ENCODE measurements at regions not wholly inside any gene's neighbourhood (a gene's known extent, or its start where the extent isn't known, plus 50 kb on each side); places are given as distances from the start of the nearest gene placed in this dataset.

DNA sequence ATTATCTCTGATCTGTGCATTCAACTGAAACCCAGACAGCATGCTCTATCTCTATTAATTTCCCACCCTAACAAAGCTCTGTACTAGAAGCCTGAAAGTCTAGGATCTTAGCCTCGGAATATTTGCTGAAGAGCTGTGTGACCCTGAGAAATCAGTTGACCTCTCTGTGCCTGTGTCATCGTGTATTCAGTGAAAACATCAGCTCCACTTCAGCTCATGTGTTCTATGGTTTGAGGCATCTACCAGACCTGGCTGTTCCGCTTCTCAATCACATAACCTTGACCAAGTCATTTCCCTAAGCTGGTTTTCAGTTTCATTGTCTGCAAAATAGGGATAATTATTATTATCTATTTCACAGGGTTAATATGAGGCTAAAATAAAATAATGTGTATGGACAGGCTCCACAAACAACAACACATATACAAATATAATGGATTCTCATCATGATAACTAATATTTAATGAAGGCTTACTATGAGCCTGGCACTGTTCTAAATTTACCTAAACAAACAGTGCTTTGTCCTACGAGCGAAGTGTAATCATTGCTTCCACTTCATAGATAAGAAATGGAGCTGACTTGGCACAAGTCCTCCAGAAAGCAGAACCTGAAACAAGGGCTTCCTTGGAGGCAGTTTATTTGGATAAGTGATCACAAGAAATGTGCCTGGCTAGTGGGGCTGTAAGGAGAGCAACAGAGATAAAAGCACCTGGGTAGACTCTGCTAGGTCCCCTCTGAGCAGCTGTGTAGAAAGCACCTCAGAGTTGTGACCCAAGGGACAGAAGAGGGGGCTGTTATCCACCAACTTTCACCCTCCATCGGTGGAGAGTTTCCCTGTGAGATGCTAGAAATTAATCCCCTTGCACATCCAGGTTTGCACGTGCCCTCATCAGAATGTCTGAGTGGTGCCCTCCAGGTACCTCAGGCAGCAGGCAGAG lies 356.9 kb downstream of the RAB28 start:
- DNase-seq (ENCODE audit: low read depth): no peak

DNA sequence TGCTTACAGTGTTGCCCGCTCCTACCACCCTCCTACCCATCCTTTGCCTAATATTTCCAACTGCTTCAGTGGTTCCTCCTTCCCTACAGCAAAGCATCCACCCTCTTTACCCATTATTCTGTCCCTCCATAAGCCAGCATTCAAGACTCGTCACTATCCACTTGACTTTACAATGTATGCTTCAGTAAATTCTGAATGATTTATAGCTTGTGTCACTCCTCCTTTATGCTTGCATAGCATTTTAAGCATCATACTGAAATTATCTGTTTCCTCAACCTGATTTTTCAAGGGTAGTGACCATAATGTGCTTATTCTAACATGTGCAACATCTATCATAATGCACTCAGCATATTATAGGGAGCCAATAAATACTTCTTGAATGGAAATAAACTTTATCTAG lies 365.5 kb downstream of the RAB28 start:
- DNase-seq (ENCODE audit: low read depth): no peak

DNA sequence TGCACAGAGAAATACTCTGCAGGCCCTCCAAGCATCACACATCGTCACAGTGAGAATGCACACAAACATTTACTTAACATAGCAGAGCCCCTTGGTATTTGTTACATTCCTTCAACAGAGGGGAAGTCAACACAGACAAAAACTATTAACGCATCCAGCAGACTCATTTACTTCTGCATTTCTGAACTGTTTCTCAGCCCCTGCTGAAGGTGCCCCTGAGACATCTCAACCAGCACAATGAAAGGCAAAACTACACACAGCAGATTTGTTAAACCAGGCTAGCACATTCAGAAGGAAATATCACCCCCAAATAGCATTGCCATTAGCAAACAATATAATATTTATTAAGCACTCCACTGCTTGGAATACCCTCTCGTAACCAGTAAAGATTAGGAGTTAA lies 367.0 kb downstream of the RAB28 start:
- DNase-seq (ENCODE audit: low read depth): no peak

DNA sequence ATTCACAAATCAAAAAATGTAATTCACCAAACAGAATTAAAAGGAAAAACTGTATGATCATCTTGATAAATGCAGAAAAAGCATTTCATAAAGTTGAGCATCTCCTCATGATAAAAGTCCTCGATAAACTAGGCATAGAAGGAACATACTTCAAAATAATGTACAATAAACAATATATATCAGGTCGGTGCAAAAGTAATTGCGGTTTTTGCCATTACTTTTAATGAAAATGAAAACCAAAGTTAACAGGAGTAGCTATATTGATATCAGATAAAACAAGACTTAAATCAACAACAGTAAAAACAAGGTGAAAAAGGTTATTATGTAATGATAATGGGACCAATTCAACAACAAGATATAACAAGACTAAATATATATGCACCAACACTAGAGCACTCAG lies 372.1 kb downstream of the RAB28 start:
- no peak for DNase-seq (ENCODE audit: low read depth)

DNA sequence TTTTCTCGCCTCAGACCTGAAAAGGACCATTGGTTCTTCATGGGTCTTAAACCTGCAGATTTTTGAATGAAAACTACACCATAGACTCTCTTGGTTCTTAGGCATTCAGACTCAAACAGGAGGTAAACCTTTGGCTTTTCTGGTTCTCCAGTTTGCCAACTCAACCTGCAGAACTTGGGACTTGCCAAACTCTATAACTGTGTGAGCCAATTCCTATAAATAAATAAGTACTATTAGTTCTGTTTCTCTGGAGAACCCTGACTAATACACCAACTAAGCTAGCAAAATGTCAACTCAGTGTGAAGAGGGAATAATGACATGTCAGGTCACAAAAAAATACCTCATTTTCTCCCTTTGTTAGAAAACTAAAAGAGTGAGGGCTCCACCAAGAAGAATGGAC lies 374.6 kb downstream of the RAB28 start:
- DNase-seq (ENCODE audit: low read depth): no peak

DNA sequence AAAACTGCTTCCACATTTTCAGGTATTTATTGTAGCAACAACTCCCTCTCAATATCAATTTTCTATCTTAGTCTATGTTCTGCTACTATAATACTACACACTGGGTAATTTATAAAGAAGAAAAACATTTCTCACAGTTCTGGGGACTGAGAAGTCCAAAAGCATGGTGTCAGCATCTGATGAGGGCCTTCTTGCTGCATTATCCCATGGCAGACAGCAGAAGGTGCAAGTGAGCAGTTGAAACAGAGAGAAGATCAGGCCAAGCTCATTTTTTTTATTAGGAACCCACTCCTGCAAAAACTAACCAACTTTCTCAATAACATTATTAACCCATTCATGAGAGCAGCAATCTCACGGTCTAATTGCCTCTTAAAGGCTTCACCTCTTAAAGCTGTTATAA lies 376.0 kb downstream of the RAB28 start:
- no peak for DNase-seq (ENCODE audit: low read depth)

DNA sequence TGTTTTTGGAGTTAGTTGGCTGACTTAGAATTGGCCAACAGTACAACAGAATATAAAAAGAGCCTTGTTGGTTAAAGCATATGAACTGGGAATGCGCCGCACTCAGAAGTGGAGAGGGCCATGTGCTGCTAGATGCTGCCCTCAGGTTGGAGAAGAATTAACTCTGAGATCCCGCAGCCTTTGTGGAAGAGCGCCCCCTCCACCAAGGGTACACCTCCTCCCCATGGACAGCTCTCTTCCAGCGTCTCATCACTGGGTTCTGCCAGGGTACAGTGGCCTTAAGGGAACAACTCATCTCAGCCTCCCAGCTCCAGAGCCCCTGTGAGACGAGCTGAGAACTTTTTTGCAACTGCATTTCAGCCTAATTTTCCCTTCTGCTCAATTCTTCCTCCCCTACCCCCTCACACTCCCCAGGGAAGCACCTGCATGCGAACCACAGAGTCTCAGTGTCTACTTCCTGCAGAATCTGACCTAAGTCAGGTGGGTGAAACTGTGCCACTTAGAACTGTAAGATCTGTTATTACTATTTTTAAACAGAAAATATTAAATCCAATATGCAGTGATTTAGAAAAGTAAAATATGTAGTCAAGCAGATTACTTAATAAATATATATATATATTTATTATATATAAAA lies 380.6 kb downstream of the RAB28 start:
- DNase-seq (ENCODE audit: low read depth): no peak

DNA sequence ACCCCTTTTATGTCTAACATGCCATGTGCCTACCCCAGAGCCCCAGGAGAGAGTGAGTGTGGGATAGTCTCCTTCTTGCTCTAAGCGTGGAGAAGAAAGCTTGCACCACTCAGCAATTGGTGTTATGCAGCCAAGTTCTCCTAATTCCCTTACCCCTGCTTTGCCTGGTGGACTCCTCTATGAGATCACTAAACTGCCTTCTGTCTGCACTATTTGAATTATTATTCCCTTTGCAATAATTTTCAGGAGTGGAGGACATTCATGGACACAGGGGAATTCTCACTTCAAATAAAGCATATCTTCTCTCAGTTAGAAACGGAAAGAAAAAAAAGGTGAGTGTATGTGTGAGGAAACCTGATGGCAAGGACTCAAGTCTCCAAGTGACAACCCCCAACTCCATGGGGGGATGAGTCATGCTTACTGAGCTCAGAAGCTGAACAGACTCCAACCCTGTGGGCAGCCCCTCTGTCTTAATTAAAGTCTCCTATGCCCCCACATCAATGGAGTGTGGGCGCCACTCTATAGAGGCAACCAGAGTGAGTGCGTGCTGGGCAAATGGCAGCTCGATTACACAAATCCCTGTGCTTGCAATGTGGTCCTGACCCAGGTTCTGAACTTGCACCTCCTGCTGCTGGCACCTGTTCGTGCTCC lies 381.9 kb downstream of the RAB28 start:
- no peak for DNase-seq (ENCODE audit: low read depth)

DNA sequence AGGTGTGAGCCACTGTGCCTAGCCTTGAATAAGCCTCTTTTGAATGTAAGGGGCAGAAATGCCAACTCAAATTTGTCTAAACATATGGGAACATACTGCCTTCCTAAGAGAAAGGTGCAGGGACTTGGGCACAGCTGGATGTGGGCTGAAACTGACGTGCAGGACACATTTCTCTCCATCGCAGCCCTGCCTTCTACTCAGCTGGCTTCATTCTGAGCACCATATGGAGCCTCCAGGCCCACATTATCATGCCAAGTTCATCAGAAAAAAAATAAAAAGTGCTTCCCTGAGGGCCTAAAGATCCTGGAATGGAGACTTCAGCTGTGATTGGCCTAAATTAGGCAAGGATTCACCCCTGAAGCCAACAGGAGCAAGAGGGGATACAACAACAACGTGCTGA lies 386.2 kb downstream of the RAB28 start:
- DNase-seq (ENCODE audit: low read depth): no peak

DNA sequence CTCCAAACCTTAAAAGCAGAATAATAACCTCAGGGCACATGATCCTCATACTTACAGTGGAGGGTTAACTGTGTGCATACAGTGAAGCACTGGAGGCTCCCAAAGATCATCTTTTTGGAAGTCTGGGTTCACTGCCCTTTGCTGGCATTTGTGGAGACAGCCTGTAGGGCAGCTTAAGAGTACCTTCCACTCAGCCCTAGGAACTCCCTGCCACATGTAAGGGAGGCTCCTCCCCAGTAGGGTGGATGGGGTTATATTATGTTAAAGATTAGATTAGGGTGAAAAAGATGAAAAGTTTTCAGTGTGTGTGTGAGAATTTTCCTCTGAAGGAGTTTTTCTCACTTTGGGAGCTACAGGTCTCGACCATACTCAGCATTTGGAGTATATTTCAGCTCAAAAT lies 388.4 kb downstream of the RAB28 start:
- DNase-seq (ENCODE audit: low read depth): no peak

DNA sequence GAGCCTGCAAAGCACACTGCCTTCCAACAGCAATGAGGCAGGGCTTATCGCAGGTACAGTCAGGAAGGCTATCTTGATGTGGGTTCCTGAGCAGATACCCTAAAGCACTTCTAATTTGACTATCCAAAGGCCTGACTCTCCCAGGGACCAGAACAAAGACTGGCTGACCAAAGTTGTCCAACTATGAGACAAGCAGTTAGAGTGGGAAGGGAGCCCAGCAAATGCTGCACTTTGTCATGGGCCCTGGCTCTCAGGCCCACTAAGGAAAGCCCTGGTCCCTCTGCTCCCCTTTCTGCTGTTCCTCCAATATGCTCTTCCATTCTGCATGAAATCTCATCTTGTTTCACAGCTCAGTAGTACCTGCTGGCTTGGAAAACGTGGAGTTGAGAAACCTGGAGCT lies 391.0 kb downstream of the RAB28 start:
- DNase-seq (ENCODE audit: low read depth): no peak

DNA sequence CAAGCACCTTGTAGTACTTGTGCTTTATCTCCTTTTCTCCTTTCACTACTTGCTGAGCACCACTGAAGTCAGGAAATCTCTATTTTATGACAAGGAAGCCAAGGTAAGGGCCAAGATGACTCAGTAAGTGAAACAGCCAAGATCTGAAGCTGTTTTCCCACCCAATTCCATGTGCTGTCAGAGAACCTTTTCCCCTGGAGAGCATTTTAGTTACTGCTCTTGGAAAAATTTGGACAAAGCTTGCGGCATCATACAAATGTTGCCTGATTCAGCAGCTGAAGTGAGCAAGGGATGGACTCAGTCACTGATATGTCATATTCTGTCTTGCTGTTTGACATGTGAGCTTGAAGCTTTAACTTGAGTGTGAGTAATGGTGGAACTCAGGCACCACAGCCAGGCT lies 391.4 kb downstream of the RAB28 start:
- DNase-seq (ENCODE audit: low read depth): no peak

DNA sequence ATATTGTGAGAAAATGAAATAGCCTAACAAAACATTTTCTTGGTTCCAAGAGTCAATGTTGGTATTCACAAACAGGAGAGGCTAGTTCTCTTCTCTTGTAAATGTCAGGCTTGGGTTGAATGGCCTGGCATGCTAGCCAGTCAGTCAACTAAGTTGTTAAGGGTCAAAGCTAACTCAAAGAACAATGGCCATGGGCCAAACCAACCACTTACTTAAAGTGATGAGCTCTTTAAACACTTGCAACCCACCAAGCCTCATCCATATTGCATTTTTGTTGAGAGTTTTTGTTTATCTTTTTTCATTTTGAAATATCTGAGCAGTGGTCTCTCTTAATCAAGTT lies 394.5 kb downstream of the RAB28 start:
- no peak for DNase-seq (ENCODE audit: low read depth)

DNA sequence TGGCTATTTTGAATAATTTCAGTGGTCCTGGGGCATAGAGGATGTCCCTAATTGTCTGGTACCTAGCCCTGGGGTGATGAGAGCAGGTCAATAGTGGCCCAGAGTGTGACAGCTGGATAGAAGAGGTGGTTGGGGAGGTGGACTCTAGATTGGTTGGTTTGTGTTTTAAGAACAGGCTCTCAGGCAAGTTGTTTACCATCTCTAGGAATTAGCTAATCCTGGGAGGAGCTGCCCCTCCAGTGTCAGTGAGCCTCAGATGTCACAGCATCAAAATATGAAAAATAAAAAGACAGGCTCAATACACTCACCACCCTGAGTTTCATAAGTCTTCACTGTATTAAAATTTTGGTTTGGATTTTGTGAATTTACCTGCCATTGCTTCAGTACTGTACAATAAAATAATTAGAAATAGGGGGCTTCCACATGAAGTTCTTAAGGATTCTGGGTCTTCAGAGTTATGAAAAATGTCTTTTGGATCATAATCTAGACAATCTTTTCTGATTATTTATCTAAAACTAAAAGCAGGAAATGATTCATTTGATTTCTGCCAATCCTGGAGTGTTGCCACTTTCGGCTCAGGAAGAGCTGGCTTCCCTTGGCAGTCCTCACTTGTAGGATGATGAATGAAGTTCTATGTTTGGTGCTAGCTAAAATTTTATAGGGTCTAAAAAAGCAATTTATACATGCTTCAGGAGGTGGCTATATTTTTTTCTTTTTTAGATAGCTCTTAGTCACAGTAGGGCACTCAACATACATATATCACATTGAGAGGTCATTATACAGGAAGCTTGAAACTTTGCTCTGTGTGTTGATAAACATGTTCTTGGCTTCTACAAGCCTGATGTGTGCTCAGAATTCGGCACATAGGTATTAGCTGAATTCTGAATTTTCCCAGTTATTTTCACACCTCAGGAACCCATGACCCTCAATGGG lies 395.1 kb downstream of the RAB28 start:
- DNase-seq (ENCODE audit: low read depth): no peak

DNA sequence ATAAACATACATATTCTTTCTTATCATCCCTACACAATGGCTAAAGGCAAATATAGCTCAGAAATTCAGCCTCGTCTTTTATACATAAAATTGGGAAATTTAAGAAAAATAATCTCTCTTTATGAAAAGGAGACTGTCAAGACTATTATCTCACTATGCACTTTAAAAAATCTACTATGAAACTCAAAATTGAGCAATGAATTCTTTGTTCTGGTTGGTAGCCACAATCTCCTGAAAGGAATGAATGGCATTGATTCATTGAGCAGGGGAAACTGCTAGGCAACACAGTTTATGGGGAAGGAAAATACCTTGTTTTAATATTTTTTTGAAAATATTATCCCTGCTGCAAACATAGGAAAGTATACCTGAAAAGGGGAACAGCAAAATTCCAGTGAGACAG lies 397.1 kb downstream of the RAB28 start:
- DNase-seq (ENCODE audit: low read depth): no peak

DNA sequence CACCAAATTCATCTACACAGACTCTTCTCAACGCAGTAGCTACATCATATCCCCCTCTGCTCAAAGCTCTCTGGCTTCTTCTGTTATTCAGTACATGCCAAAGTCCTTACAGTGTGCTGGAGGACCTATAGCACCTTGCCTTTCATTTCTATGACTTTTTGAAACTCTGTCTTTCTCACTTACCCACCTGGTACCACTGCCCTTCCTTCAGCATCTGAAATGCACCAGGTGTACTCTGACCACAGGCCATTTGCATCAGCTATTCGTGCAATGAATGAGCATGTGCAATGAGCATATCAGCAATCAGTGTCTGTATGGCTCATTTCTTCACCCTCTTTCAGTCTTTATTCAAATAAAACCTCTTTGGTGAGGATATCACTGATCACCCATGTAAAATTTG lies 399.9 kb downstream of the RAB28 start:
- DNase-seq (ENCODE audit: low read depth): no peak

DNA sequence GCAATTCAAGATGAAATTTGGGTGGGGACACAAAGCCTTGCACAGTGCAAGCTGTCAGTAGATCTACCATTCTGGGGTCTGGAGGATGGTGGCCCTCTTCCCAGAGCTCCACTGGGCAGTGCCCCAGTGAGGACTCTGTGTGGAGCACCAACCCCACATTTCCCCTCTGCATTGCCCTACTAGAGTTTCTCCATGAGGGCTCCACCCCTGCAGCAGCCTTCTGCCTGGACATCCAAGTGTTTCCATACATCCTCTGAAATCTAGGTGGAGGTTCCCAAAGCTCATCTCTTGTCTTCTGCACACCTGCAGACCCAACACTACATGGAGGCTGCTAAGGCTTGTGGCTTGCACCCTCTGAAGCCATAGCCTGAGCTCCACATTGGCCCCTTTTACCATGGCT lies 402.3 kb downstream of the RAB28 start:
- DNase-seq (ENCODE audit: low read depth): no peak

DNA sequence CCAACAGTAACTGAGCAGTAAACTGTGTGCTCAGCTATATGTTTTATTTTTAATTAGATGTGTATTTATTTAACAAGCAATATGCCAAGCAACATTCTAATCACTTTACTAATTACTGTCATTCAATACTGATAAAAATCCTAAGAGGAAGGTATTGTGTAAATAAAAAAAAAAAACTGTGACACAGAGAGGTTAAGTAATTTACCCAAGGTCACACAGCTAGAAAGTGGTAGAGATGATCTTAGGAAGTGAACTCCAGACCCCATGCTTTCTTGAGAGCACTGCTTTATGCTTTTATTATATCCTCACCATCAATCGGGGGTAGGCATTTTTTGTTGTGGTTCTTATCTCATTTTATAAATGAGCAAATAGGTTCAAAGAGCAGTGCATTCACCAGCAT lies 417.1 kb downstream of the RAB28 start:
- no peak for DNase-seq (ENCODE audit: low read depth)

DNA sequence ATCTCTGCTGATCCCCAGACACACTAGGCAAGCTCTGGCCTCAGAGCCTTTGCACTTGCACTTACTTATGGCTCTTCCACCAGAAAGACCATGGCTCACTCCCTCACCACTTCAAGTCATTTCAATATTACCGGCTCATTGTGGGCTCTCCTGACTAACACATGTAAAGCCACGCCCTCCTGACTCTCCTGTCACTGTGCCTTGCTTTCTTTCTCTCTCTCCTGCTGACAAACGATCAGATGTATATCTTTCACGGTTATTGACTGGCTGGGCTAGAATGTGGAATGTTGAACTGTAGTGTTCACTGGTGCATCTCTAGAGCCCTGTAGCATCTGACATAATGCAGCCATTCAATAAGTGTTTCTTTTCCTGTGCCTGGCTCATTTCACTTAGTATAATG lies 425.1 kb downstream of the RAB28 start:
- DNase-seq (ENCODE audit: low read depth): no peak

DNA sequence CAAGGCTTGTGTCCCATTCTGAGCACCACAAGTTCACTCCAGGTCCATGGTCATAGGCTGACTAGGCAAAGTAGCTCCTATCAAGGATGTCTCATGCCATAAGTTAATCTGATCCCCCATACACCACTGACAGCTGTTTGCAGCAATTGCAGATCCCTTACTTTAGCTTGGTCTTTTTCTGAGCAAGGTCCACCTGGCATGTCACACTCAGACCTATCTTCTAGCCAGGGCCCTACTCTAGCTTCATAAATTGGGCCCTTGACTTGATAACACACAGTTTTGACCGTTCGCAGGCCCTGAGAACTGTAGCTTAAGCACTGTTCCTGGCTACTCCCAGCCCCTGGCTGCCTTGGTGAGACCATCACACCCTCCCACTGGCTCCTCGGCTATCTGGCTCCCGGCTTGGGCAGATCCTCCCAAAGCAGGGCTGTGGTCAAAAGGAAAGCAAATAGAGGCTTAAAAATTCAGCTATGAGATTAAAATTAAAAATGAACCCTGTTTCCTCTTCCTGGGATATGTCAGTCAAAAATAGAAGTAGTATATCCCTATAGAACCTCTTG lies 427.4 kb downstream of the RAB28 start:
- DNase-seq (ENCODE audit: low read depth): no peak

DNA sequence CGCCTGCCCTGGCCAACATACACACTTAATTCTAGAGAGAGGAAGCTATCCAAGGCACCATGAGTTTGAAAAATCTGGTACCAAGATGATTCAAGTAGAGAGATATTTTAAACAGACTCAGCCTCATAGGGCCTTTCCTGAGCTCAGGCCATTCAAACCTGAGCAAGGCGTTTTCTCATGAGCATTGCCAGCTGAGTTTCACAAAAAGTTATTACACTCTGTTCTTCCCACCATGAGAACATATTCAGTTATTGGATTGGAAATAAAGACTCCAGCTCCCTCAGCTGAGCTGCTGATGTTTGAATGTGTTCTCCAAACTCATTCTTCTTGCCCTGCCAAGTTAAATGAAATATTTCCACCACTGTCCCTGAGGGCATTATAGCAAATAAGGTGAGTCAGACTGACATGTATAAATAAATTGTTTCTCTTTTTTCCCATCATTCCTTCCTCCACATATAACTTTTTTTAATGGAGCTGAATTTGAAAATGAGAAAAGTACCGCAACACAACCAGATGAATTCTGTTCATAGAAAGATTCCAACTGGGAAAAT lies 429.6 kb downstream of the RAB28 start:
- DNase-seq (ENCODE audit: low read depth): no peak

DNA sequence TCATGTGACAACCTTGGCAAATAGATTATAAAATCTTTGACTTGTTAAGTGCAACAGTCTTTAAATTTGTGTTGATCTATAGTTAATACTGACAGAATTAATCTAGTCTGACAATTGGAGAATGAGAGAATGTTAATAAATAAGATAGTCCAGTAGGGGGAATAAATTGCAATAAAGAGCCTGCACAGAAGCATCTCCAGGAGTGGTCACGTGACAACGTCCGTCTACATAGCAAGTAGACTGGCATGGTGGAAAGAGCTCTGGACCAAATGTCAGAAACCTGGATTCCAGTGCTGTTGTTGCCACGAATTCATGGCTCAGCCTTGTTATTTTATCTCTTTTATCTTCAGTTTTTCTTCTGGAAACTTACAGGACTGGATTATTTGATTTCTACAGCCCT lies 436.5 kb downstream of the RAB28 start:
- DNase-seq (ENCODE audit: low read depth): no peak

Measured in stimulated activated CD4-positive, alpha-beta T cell treated with anti-CD3 and anti-CD28 coated beads, Interleukin-2, amount 100 ng/mL, for 4 hours (primary cell).